H1 (cell line): ENCODE measurements at regions not wholly inside any gene's neighbourhood (a gene's known extent, or its start where the extent isn't known, plus 50 kb on each side); places are given as distances from the start of the nearest gene placed in this dataset.

ENCODE experiments used
- CTCF ChIA-PET: fragments of 300-600 bp; sonication (Branson Sonifier 250); formaldehyde crosslinking; loops from one replicate; lab custom pipeline; 2021; ENCODE audit not compliant: partially characterized antibody; lab: Charles Lee
- POLR2A ChIA-PET: fragments of 300-600 bp; sonication (Branson Sonifier 250); formaldehyde crosslinking; loops from one replicate; lab custom pipeline; 2021; ENCODE audit warnings: inconsistent platforms; ENCODE audit not compliant: partially characterized antibody; lab: Charles Lee
- DNase-seq, 2 experiments: peaks; one replicate each; pipeline versions ENCODE4 v3.0.0 to v3.0.0-alpha.2; 2010 to 2022; ENCODE audit warnings: low spot score in 2 of 2, low read depth in 1 of 2, mixed read lengths in 1 of 2
- FAIRE-seq: peaks from 2 replicates; lab custom pipeline; 2011; peaks lifted over from hg19 to GRCh38; lab: Jason Lieb, UNC
- H2AFZ ChIP-seq: 2 replicates; pipeline ENCODE4 v1.8.1; 2012; ENCODE audit warnings: low read length, inconsistent platforms
- H2AK5ac ChIP-seq: 2 replicates; pipeline ENCODE4 v1.6.1; 2013; ENCODE audit warnings: low read depth, low read length
- H2BK120ac ChIP-seq: replicated peaks from 2 replicates; pipeline ENCODE3; 2013; ENCODE audit warnings: low read depth, low read length, inconsistent platforms
- H2BK12ac ChIP-seq: 2 replicates; pipeline ENCODE4 v1.6.1; 2013; ENCODE audit warnings: low read depth, low read length
- H2BK15ac ChIP-seq: 2 replicates; pipeline ENCODE4 v1.6.1; 2013; ENCODE audit warnings: low read length
- H2BK20ac ChIP-seq: 2 replicates; pipeline ENCODE4 v1.6.1; 2013; ENCODE audit warnings: low read length
- H2BK5ac ChIP-seq: 2 replicates; pipeline ENCODE4 v1.6.1; 2013; ENCODE audit warnings: low read depth, low read length
- H3K14ac ChIP-seq: 2 replicates; pipeline ENCODE4 v1.6.1; 2013; ENCODE audit warnings: inconsistent platforms; ENCODE audit not compliant: insufficient read length
- H3K18ac ChIP-seq: 2 replicates; pipeline ENCODE4 v1.6.1; 2013; ENCODE audit warnings: low read length; ENCODE audit errors: extremely low read depth
- H3K23ac ChIP-seq: 2 replicates; pipeline ENCODE4 v1.6.1; 2013; ENCODE audit warnings: inconsistent platforms; ENCODE audit not compliant: insufficient read length
- H3K23me2 ChIP-seq: 2 replicates; pipeline ENCODE4 v1.6.1; 2013; ENCODE audit warnings: low read depth, low read length
- H3K27ac ChIP-seq: 2 replicates; pipeline ENCODE4 v1.6.1; 2011; ENCODE audit warnings: low read depth, low read length, inconsistent platforms
- H3K27me3 ChIP-seq, 4 experiments: replicated peaks in 1 of 4; 1 replicate in 1 of 4; 2 replicates in 3 of 4; pipeline versions ENCODE4 v1.6.1 to v1.8.1; 2011 to 2013; ENCODE audit warnings: low read length in 3 of 4, mild to moderate bottlenecking in 3 of 4, inconsistent platforms in 2 of 4, mixed read lengths in 2 of 4, moderate library complexity in 1 of 4; ENCODE audit not compliant: control insufficient read depth in 3 of 4, insufficient read depth in 3 of 4; ENCODE audit errors: extremely low read depth in 1 of 4
- H3K36me3 ChIP-seq, 4 experiments: 2 replicates each; pipeline versions ENCODE4 v1.6.1 to v1.8.1; 2011 to 2013; ENCODE audit warnings: mild to moderate bottlenecking in 4 of 4, low read length in 3 of 4, moderate library complexity in 2 of 4, control low read depth in 1 of 4, inconsistent platforms in 1 of 4; ENCODE audit not compliant: insufficient read depth in 4 of 4, control insufficient read depth in 2 of 4
- H3K4ac ChIP-seq: replicated peaks from 2 replicates; pipeline ENCODE3; 2013; ENCODE audit warnings: low read length, low read depth, mixed read lengths, inconsistent platforms; ENCODE audit not compliant: insufficient read length
- H3K4me1 ChIP-seq, 4 experiments: replicated peaks in 1 of 4; 1 replicate in 1 of 4; 2 replicates in 3 of 4; pipeline versions ENCODE4 v1.6.1 to v1.8.1; 2011 to 2013; ENCODE audit warnings: low read length in 3 of 4, inconsistent platforms in 2 of 4, mixed read lengths in 1 of 4; ENCODE audit not compliant: insufficient read depth in 4 of 4, control insufficient read depth in 3 of 4
- H3K4me2 ChIP-seq, 2 experiments: 2 replicates each; pipeline versions ENCODE4 v1.6.1 to v1.8.1; 2011 to 2013; ENCODE audit warnings: low read depth in 2 of 2, low read length in 2 of 2, control low read depth in 1 of 2, inconsistent platforms in 1 of 2, mild to moderate bottlenecking in 1 of 2; ENCODE audit not compliant: insufficient read depth in 1 of 2
- H3K4me3 ChIP-seq, 4 experiments: fragments of 200-600, 300-600 bp in 1 of 4; sonication (generic), shearing (Covaris generic), sonication (Bioruptor Twin) in 1 of 4; 2 replicates each; pipeline versions ENCODE4 v1.5.1 to v1.8.1; 2011 to 2016; ENCODE audit warnings: low read length in 4 of 4, low read depth in 3 of 4, control low read depth in 2 of 4, inconsistent platforms in 2 of 4, mild to moderate bottlenecking in 2 of 4, mixed read lengths in 1 of 4, moderate library complexity in 1 of 4; ENCODE audit not compliant: insufficient read depth in 2 of 4; ENCODE audit errors: extremely low read depth in 1 of 4
- H3K56ac ChIP-seq: replicated peaks from 2 replicates; pipeline ENCODE3; 2013; ENCODE audit warnings: low read depth, mild to moderate bottlenecking, mixed read lengths, low read length, inconsistent platforms; ENCODE audit not compliant: insufficient read length
- H3K79me1 ChIP-seq: 2 replicates; pipeline ENCODE4 v1.6.1; 2013; ENCODE audit warnings: low read depth, low read length, control low read depth
- H3K79me2 ChIP-seq, 2 experiments: 2 replicates each; pipeline versions ENCODE4 v1.6.1 to v1.8.1; 2012 to 2013; ENCODE audit warnings: low read length in 2 of 2, mild to moderate bottlenecking in 2 of 2, inconsistent platforms in 1 of 2; ENCODE audit not compliant: insufficient read depth in 2 of 2, control insufficient read depth in 1 of 2
- H3K9ac ChIP-seq, 4 experiments: replicated peaks in 1 of 4; 1 replicate in 1 of 4; 2 replicates in 3 of 4; pipeline versions ENCODE4 v1.6.1 to v1.8.1; 2011 to 2013; ENCODE audit warnings: low read depth in 3 of 4, low read length in 3 of 4, control low read depth in 2 of 4, mild to moderate bottlenecking in 2 of 4, moderate library complexity in 2 of 4, inconsistent platforms in 1 of 4; ENCODE audit errors: extremely low read depth in 1 of 4
- H3K9me3 ChIP-seq, 2 experiments: 2 replicates each; pipeline versions ENCODE4 v1.6.1 to v1.8.1; 2012 to 2013; ENCODE audit warnings: mild to moderate bottlenecking in 2 of 2, moderate library complexity in 2 of 2, control low read depth in 1 of 2, inconsistent platforms in 1 of 2, low read depth in 1 of 2, low read length in 1 of 2, mixed read lengths in 1 of 2; ENCODE audit not compliant: insufficient read depth in 2 of 2
- H4K20me1 ChIP-seq, 2 experiments: replicated peaks in 1 of 2; 2 replicates each; pipeline versions ENCODE3 to v1.8.1; 2011 to 2013; ENCODE audit warnings: inconsistent platforms in 2 of 2, low read length in 2 of 2, mild to moderate bottlenecking in 1 of 2; ENCODE audit not compliant: insufficient read depth in 2 of 2, control insufficient read depth in 1 of 2
- H4K5ac ChIP-seq: 2 replicates; pipeline ENCODE4 v1.6.1; 2013; ENCODE audit warnings: low read length, low read depth, mixed read lengths, inconsistent platforms; ENCODE audit not compliant: insufficient read length
- H4K8ac ChIP-seq: 2 replicates; pipeline ENCODE4 v1.8.0; 2013; ENCODE audit warnings: mild to moderate bottlenecking, moderate library complexity, low read length, inconsistent platforms; ENCODE audit not compliant: insufficient read depth; ENCODE audit errors: extremely low read depth
- H4K91ac ChIP-seq: replicated peaks from 2 replicates; pipeline ENCODE3; 2013; ENCODE audit warnings: low read length, mixed read lengths, inconsistent platforms; ENCODE audit not compliant: insufficient read length
- ASH2L ChIP-seq: fragments of 200-600, 300-600 bp; sonication (generic); IDR thresholded peaks from one replicate; pipeline ENCODE4 v1.7.1; 2017; ENCODE audit warnings: low read length
- CBX8 ChIP-seq: fragments of 300-800, 300-1000 bp; sonication (generic); IDR thresholded peaks from 2 replicates; pipeline ENCODE4 v1.7.1; 2016; ENCODE audit warnings: low read depth, low read length, borderline replicate concordance
- CHD2 ChIP-seq: IDR thresholded peaks from 2 replicates; pipeline ENCODE4 v1.6.1; 2012; ENCODE audit warnings: low read length, improper control_type of control experiment
- GTF2F1 ChIP-seq: IDR thresholded peaks from 2 replicates; pipeline ENCODE4 v1.6.1; 2012; ENCODE audit warnings: low read depth, low read length, improper control_type of control experiment, borderline replicate concordance
- JUND ChIP-seq: IDR thresholded peaks from 2 replicates; pipeline ENCODE4 v1.6.1; 2011; ENCODE audit warnings: mild to moderate bottlenecking, improper control_type of control experiment, low read length
- MAFK ChIP-seq: IDR thresholded peaks from 2 replicates; pipeline ENCODE4 v1.6.1; 2012; ENCODE audit warnings: low read depth, mild to moderate bottlenecking, improper control_type of control experiment, low read length
- NANOG ChIP-seq: IDR thresholded peaks from 2 replicates; pipeline ENCODE4 v1.6.1; 2011; ENCODE audit warnings: low read length, low read depth, mild to moderate bottlenecking, inconsistent platforms; ENCODE audit not compliant: insufficient read depth, poor library complexity, severe bottlenecking
- PHF8 ChIP-seq: fragments of 200-600 bp; sonication (generic); conservative IDR thresholded peaks from 2 replicates; pipeline ENCODE4 v1.7.1; 2012; ENCODE audit warnings: low read depth, mild to moderate bottlenecking, inconsistent platforms, low read length, moderate library complexity
- POU5F1 ChIP-seq: IDR thresholded peaks from 2 replicates; pipeline ENCODE4 v1.6.1; 2011; ENCODE audit warnings: low read depth, mild to moderate bottlenecking, low read length, moderate library complexity
- RBBP5 ChIP-seq: IDR thresholded peaks from 2 replicates; pipeline ENCODE4 v1.7.1; 2012; ENCODE audit warnings: low read depth, mild to moderate bottlenecking, inconsistent platforms, low read length, moderate library complexity, borderline replicate concordance
- SIN3A ChIP-seq, 2 experiments: IDR thresholded peaks in 1 of 2; conservative IDR thresholded peaks in 1 of 2; 2 replicates each; pipeline ENCODE4 v1.6.1; 2011 to 2012; ENCODE audit warnings: low read length in 2 of 2, improper control_type of control experiment in 1 of 2, low read depth in 1 of 2, mild to moderate bottlenecking in 1 of 2
- SIX5 ChIP-seq: IDR thresholded peaks from 2 replicates; pipeline ENCODE4 v1.6.1; 2011; ENCODE audit warnings: mild to moderate bottlenecking, low read depth, low read length
- TEAD4 ChIP-seq: IDR thresholded peaks from 2 replicates; pipeline ENCODE4 v1.6.1; 2012; ENCODE audit warnings: low read depth, low read length, inconsistent platforms, mixed read lengths
- WGBS, 2 experiments: shearing (Covaris generic) in 1 of 2; methylation state at CpG; one replicate each; pipeline versions ENCODE4 v1.1.6 to v1.1.7; 2013 to 2015; ENCODE audit warnings: low lambda C conversion rate in 2 of 2, mixed read lengths in 2 of 2, inconsistent platforms in 1 of 2, low coverage in 1 of 2, missing lambda C conversion rate in 1 of 2; ENCODE audit not compliant: insufficient replicate concordance in 2 of 2, insufficient coverage in 1 of 2, insufficient read length in 1 of 2; ENCODE audit errors: extremely low coverage in 1 of 2, missing lambda C conversion rate in 1 of 2; 5-methylcytosine and 5-hydroxymethylcytosine counted together
- TF ChIP-seq, protein P1 (sequence below): IDR thresholded peaks from 2 replicates; pipeline ENCODE4 v1.6.1; 2011; ENCODE audit warnings: low read length, improper control_type of control experiment

DNA sequence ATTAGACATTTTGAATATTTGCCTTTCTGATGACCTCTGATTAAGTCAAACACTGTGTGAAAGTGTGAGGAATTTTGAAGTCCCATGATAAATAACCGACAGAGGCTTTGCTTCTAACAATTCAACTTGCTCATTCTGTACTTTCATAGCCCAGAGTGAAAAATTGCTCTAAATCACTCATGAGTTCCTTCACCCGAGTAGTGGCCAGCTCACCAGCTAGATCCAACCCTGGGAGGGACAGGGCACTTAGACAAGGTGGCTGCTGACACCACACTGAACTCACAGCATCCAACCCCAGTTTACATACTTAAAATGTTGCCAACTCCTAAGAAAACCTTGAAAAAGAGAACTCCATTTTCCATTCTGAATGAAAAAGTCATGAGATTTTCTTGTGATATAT lies 80.0 kb upstream of the LYZL1 start:
- no peaks in the 10 kb centered on the region for H3K36me3 ChIP-seq
- peaks cover 4 to 6% of the 10 kb centered on the region in 2 experiments for H3K9me3 ChIP-seq
- H3K4me1 ChIP-seq, result peaks cover 3 to 9% (median 6%) of the 10 kb centered on the region in 4 experiments; a peak in 5 of 7 replicates
- H4K5ac ChIP-seq, result no peak overlapping the region
- no peak overlapping the region for H3K14ac ChIP-seq
- H2BK20ac ChIP-seq, result no peak overlapping the region
- H4K20me1 ChIP-seq, result no peaks in the 10 kb centered on the region
- no peak overlapping the region for H2BK120ac ChIP-seq
- no peak overlapping the region for H3K18ac ChIP-seq
- no peak overlapping the region for H3K9ac ChIP-seq
- H3K23me2 ChIP-seq, result no peaks in the 10 kb centered on the region
- H3K23ac ChIP-seq, result no peak overlapping the region
- H2BK15ac ChIP-seq, result no peak overlapping the region
- no peak overlapping the region for H3K4me2 ChIP-seq
- no peak overlapping the region for H2BK5ac ChIP-seq
- POLR2A ChIA-PET, result no interaction called here
- H2AFZ ChIP-seq, result no peak overlapping the region
- FAIRE-seq (no peak), DNase-seq (no peak)
- no peak overlapping the region for H4K91ac ChIP-seq
- WGBS, 2 experiments, result 90% methylated on average over 2 of the region's 2 CpGs; no CpG with 5 or more reads in 1 of the 2 experiments
- no peak overlapping the region for H3K56ac ChIP-seq
- no peak overlapping the region for H3K4ac ChIP-seq
- CTCF ChIA-PET, result interaction anchor here (1.3 kb wide), 1 partner anchor 96 kb away, joined by 3 read pairs; no protein-coding TSS in a partner anchor
- H2AK5ac ChIP-seq, result no peak overlapping the region
- no peak overlapping the region for H3K4me3 ChIP-seq
- H3K79me2 ChIP-seq, result no peaks in the 10 kb centered on the region
- H3K79me1 ChIP-seq, result no peaks in the 10 kb centered on the region
- no peak overlapping the region for H2BK12ac ChIP-seq
- H3K27ac ChIP-seq, result no peak overlapping the region
- no peak overlapping the region for H4K8ac ChIP-seq
- no peaks in the 10 kb centered on the region for H3K27me3 ChIP-seq
- no peak for TF ChIP-seq ASH2L
- TF ChIP-seq MAFK, result no peak
- no peak for TF ChIP-seq PHF8
- no peak for TF ChIP-seq RBBP5
- no peak for TF ChIP-seq GTF2F1
- no peak for TF ChIP-seq JUND
- TF ChIP-seq CBX8, result no peak
- TF ChIP-seq SIX5, result no peak
- TF ChIP-seq TEAD4, result no peak
- TF ChIP-seq POU5F1, result no peak
- TF ChIP-seq SIN3A (conservative IDR thresholded peaks at IDR 0.05 in 1 of 2, IDR thresholded peaks at IDR 0.05 in 1 of 2; ENCODE audit: low read depth in 1 of 2, low read length in 2 of 2), result no peak
- TF ChIP-seq, protein P1, sequence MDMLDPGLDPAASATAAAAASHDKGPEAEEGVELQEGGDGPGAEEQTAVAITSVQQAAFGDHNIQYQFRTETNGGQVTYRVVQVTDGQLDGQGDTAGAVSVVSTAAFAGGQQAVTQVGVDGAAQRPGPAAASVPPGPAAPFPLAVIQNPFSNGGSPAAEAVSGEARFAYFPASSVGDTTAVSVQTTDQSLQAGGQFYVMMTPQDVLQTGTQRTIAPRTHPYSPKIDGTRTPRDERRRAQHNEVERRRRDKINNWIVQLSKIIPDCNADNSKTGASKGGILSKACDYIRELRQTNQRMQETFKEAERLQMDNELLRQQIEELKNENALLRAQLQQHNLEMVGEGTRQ, result no peak
- TF ChIP-seq CHD2, result no peak
- TF ChIP-seq NANOG, result no peak
